Type B pancreatic cell (in vitro differentiated cells): ENCODE measurements at regions not wholly inside any gene's neighbourhood (a gene's known extent, or its start where the extent isn't known, plus 50 kb on each side); places are given as distances from the start of the nearest gene placed in this dataset.
"Not testable (repeated sequence)": the region's sequence is repeated elsewhere in the genome, so short reads cannot be mapped to it uniquely, and the experiment has no call there.

Source experiments
- DNase-seq: peaks from one replicate; pipeline ENCODE4 v3.0.0; 2021; ENCODE audit warnings: mixed read lengths; ENCODE audit not compliant: unreplicated experiment; ENCODE audit errors: extremely low spot score
- H3K27ac Mint-ChIP-seq: 2 replicates; pipeline ENCODE4 v1.8.0; 2021; ENCODE audit warnings: mild to moderate bottlenecking, mixed read lengths
- H3K27me3 Mint-ChIP-seq: 2 replicates; pipeline ENCODE4 v1.8.0; 2021; ENCODE audit warnings: mixed read lengths
- H3K36me3 Mint-ChIP-seq: 2 replicates; pipeline ENCODE4 v1.8.0; 2021; ENCODE audit warnings: mixed read lengths
- H3K4me1 Mint-ChIP-seq: one replicate; pipeline ENCODE4 v1.8.0; 2021; ENCODE audit warnings: mixed read lengths; ENCODE audit not compliant: unreplicated experiment
- H3K4me3 Mint-ChIP-seq: 2 replicates; pipeline ENCODE4 v1.8.0; 2021; ENCODE audit warnings: mild to moderate bottlenecking, mixed read lengths
- H3K9me3 Mint-ChIP-seq: 2 replicates; pipeline ENCODE4 v1.8.0; 2021; ENCODE audit warnings: mixed read lengths
- TF ChIP-seq, protein P1 (sequence below): fragments of 200-600 bp; sonication (generic); conservative IDR thresholded peaks from 2 replicates; pipeline ENCODE4 v1.5.0; 2021; ENCODE audit warnings: antibody characterized with exemption, mild to moderate bottlenecking

DNA sequence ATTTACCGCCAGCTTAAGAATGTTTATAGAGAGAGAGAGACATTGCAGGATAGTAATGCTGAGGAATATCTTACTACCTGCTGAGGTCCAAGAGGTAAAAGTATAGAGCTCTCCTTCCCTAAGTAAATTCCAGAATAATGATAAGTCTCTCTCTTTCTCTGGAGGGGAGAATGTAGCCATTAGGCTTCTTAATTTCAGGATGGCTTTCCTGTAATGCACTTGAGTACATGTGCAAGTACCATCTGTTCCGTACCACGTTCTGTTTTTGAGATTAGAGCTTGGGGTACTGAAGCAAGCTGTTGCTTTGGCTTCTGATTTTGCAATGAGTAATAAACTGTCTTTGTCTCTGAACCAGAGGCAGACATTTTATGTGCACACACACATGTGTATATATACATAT lies 1314.0 kb downstream of the JRKL start:
- TF ChIP-seq, protein P1, sequence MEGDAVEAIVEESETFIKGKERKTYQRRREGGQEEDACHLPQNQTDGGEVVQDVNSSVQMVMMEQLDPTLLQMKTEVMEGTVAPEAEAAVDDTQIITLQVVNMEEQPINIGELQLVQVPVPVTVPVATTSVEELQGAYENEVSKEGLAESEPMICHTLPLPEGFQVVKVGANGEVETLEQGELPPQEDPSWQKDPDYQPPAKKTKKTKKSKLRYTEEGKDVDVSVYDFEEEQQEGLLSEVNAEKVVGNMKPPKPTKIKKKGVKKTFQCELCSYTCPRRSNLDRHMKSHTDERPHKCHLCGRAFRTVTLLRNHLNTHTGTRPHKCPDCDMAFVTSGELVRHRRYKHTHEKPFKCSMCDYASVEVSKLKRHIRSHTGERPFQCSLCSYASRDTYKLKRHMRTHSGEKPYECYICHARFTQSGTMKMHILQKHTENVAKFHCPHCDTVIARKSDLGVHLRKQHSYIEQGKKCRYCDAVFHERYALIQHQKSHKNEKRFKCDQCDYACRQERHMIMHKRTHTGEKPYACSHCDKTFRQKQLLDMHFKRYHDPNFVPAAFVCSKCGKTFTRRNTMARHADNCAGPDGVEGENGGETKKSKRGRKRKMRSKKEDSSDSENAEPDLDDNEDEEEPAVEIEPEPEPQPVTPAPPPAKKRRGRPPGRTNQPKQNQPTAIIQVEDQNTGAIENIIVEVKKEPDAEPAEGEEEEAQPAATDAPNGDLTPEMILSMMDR, result no peak
- H3K27me3 Mint-ChIP-seq, result no peaks in the 10 kb centered on the region

DNA sequence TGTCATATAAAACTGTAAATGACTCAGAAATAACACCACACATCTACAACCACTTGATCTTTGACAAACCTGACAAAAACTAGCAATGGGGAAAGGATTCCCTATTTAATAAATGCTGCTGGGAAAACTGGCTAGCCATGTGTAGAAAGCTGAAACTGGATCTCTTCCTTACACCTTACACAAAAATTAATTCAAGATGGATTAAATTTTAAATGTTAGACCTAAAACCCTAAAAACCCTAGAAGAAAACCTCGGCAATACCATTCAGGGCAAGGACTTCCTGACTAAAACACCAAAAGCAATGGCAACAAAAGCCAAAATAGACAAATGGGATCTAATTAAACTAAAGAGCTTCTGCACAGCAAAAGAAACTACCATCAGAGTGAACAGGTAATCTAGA lies 1315.3 kb upstream of the CNTN5 start:
- H3K27me3 Mint-ChIP-seq, H3K36me3 Mint-ChIP-seq, H3K4me3 Mint-ChIP-seq, DNase-seq, H3K9me3 Mint-ChIP-seq, H3K4me1 Mint-ChIP-seq, H3K27ac Mint-ChIP-seq: not testable (repeated sequence)

More for the DNA sequence above, 1314.0 kb downstream of the JRKL start:
- Mint-ChIP-seq H3K9me3 (no peaks in the 10 kb centered on the region), H3K27ac (no peak overlapping the region), H3K36me3 (no peaks in the 10 kb centered on the region), H3K4me3 (no peak overlapping the region), H3K4me1 (no peaks in the 10 kb centered on the region)
- DNase-seq, result no peak

DNA sequence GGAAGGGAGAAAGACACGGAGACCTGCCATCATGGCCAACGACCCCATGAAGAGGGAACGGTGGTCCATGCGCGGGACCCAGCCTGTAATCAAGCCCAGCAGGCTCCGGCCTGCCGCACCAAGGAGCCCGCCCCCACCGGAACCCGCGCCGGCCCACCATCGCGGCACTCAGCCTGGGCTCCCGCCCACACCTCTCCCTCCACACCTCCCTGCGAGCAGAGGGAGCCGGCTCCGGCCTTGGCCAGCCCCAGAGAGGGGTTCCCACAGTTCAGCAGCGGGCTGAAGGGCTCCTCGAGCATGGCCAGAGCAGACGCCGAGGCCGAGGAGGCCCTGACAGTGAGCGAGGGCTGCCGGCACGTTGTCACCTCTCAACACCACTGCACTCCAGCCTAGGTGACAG lies 1302.8 kb upstream of the CNTN5 start:
- Mint-ChIP-seq H3K4me1 (no peaks in the 10 kb centered on the region), H3K4me3 (no peak overlapping the region), H3K36me3 (no peaks in the 10 kb centered on the region), H3K27ac (no peak overlapping the region), H3K27me3 (no peaks in the 10 kb centered on the region), H3K9me3 (no peaks in the 10 kb centered on the region)
- TF ChIP-seq, protein P1, result no peak
- DNase-seq, result no peak

DNA sequence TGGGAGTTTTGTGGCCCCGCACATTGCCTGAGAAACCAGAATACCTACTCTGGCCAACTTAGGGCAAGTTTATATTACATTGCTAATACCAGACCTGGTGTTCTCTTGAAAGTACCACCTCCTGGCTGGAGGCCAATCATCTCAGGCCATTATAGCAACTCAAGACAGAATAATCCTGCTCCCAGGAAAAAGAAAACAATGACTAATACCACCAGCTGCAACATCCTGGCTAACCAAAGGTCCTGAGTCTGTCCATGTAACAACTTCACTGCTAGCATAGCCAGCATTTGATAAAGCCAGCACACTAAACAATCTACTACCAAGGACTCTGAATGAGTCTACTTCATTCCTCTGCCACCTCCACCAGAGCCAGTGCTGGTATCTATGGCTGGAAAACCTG lies 1298.7 kb upstream of the CNTN5 start:
- H3K27ac Mint-ChIP-seq, result no peak overlapping the region
- no peaks in the 10 kb centered on the region for H3K9me3 Mint-ChIP-seq
- H3K27me3 Mint-ChIP-seq, result no peaks in the 10 kb centered on the region
- H3K4me3 Mint-ChIP-seq, result no peak overlapping the region
- TF ChIP-seq, protein P1, result no peak
- H3K36me3 Mint-ChIP-seq, result no peaks in the 10 kb centered on the region
- no peak for DNase-seq
- H3K4me1 Mint-ChIP-seq, result no peaks in the 10 kb centered on the region

DNA sequence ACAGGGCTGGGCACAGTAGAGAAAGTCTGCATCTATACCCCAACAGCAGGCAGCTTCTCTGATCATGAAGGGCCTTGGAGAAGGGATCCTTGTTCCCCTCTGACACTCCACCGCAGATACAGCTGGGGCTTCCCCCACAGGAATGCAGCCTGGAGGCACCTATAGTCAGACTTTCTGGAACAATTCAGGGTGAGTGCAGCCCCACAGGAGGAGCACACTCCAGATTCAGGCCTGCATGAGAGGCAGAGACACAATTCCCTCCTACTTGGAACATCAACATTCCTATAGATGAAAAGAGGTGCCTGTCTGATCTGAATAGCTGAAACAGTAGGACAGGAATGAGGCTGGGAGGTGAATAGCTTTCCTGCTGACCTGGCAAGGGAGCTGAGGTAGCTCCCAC lies 1298.0 kb upstream of the CNTN5 start:
- Mint-ChIP-seq H3K9me3 (no peaks in the 10 kb centered on the region), H3K4me3 (no peak overlapping the region), H3K27me3 (no peaks in the 10 kb centered on the region), H3K27ac (no peak overlapping the region), H3K4me1 (no peaks in the 10 kb centered on the region), H3K36me3 (no peaks in the 10 kb centered on the region)
- TF ChIP-seq, protein P1, result no peak
- no peak for DNase-seq

DNA sequence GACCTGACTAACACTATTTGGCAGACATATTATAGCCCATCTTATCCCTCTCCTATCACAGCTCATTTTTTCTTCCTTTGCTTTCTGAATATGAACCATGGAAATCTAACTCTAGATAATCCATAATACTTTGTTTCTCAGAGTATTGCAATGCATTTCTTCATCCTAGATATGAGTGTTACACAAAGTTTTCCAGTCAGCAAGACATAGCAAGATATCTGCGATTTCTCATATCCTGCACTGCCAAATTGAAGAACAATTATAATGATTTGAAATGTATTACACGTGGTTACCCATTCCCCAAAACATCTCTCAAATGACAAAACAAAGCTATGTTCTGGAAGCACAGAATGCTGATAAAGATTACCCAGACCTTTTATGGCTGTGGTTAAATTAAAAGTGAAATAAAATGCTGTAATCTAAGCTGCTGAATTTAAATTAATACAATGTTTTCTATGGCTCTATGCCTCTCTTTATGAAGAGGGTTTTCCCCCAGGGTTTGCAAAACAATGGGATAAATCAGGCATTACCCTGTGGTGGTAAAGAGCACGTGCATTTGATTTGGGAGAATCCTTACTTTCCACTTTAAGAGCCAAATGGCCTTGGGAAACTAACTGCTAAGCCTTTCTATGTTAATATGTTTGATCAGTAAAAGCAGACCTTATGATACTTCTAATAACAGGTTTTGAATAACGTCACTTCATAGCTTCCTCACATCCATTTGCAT lies 1291.0 kb upstream of the CNTN5 start:
- no peak overlapping the region for H3K4me3 Mint-ChIP-seq
- H3K27ac Mint-ChIP-seq, result no peak overlapping the region
- no peaks in the 10 kb centered on the region for H3K27me3 Mint-ChIP-seq
- TF ChIP-seq, protein P1, result no peak
- no peak for DNase-seq
- peaks cover 3% of the 10 kb centered on the region for H3K4me1 Mint-ChIP-seq
- no peaks in the 10 kb centered on the region for H3K9me3 Mint-ChIP-seq
- H3K36me3 Mint-ChIP-seq, result no peaks in the 10 kb centered on the region
